ENCODE measurements at regions not wholly inside any gene's neighbourhood (a gene's known extent, or its start where the extent isn't known, plus 50 kb on each side); places are given as distances from the start of the nearest gene placed in this dataset.

- Mint-ChIP-seq H3K4me1 (ENCODE audit: low read depth, unreplicated experiment) (no peaks in the 10 kb centered on the region), H3K27me3 (ENCODE audit: unreplicated experiment) (no peaks in the 10 kb centered on the region), H3K36me3 (ENCODE audit: unreplicated experiment) (no peaks in the 10 kb centered on the region), H3K9me3 (ENCODE audit: unreplicated experiment) (no peaks in the 10 kb centered on the region), H3K4me3 (ENCODE audit: unreplicated experiment) (no peak overlapping the region), H3K27ac (ENCODE audit: unreplicated experiment) (no peak overlapping the region)
- no peak for DNase-seq
- TF ChIP-seq, protein P1, sequence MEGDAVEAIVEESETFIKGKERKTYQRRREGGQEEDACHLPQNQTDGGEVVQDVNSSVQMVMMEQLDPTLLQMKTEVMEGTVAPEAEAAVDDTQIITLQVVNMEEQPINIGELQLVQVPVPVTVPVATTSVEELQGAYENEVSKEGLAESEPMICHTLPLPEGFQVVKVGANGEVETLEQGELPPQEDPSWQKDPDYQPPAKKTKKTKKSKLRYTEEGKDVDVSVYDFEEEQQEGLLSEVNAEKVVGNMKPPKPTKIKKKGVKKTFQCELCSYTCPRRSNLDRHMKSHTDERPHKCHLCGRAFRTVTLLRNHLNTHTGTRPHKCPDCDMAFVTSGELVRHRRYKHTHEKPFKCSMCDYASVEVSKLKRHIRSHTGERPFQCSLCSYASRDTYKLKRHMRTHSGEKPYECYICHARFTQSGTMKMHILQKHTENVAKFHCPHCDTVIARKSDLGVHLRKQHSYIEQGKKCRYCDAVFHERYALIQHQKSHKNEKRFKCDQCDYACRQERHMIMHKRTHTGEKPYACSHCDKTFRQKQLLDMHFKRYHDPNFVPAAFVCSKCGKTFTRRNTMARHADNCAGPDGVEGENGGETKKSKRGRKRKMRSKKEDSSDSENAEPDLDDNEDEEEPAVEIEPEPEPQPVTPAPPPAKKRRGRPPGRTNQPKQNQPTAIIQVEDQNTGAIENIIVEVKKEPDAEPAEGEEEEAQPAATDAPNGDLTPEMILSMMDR (IDR thresholded peaks at IDR 0.05; ENCODE audit: partially characterized antibody, unreplicated experiment): no peak
Observed at GRCh38 chr9:28942941-28943340, 1369.7 kb upstream of the C9orf72 start.

- no peak for DNase-seq
- Mint-ChIP-seq H3K4me1 (ENCODE audit: low read depth, unreplicated experiment) (no peaks in the 10 kb centered on the region), H3K36me3 (ENCODE audit: unreplicated experiment) (no peaks in the 10 kb centered on the region), H3K27ac (ENCODE audit: unreplicated experiment) (no peak overlapping the region), H3K4me3 (ENCODE audit: unreplicated experiment) (no peak overlapping the region), H3K9me3 (ENCODE audit: unreplicated experiment) (no peaks in the 10 kb centered on the region), H3K27me3 (ENCODE audit: unreplicated experiment) (no peaks in the 10 kb centered on the region)
- TF ChIP-seq, protein P1 (IDR thresholded peaks at IDR 0.05; ENCODE audit: partially characterized antibody, unreplicated experiment): no peak
Observed at GRCh38 chr9:28946648-28947047, 1373.4 kb upstream of the C9orf72 start.

DNA sequence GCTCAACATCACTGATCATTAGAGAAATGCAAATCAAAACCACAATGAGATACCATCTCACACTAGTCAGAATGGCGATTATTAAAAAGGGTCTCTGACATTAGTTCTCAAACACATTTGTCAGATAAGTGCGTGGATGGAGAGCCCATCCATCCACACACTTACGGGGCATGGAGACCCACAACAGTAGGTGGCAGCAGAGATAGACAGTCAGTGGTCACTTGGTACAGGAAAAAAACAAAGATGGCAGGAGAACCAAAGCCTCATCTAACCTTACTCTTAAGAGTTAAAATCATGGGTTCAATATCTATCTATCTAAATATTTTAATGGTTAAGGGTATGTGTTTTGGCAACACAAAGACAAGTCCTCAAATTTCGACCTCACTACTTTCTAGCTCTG, 1378.7 kb upstream of the C9orf72 start:
- DNase-seq: no peak
- no peak overlapping the region for H3K4me3 Mint-ChIP-seq (ENCODE audit: unreplicated experiment)
- TF ChIP-seq, protein P1 (IDR thresholded peaks at IDR 0.05; ENCODE audit: partially characterized antibody, unreplicated experiment): no peak
- no peaks in the 10 kb centered on the region for H3K9me3 Mint-ChIP-seq (ENCODE audit: unreplicated experiment)
- no peaks in the 10 kb centered on the region for H3K36me3 Mint-ChIP-seq (ENCODE audit: unreplicated experiment)
- no peak overlapping the region for H3K27ac Mint-ChIP-seq (ENCODE audit: unreplicated experiment)
- peaks cover 2% of the 10 kb centered on the region for H3K27me3 Mint-ChIP-seq (ENCODE audit: unreplicated experiment)
- peaks cover 2% of the 10 kb centered on the region for H3K4me1 Mint-ChIP-seq (ENCODE audit: low read depth, unreplicated experiment)

DNA sequence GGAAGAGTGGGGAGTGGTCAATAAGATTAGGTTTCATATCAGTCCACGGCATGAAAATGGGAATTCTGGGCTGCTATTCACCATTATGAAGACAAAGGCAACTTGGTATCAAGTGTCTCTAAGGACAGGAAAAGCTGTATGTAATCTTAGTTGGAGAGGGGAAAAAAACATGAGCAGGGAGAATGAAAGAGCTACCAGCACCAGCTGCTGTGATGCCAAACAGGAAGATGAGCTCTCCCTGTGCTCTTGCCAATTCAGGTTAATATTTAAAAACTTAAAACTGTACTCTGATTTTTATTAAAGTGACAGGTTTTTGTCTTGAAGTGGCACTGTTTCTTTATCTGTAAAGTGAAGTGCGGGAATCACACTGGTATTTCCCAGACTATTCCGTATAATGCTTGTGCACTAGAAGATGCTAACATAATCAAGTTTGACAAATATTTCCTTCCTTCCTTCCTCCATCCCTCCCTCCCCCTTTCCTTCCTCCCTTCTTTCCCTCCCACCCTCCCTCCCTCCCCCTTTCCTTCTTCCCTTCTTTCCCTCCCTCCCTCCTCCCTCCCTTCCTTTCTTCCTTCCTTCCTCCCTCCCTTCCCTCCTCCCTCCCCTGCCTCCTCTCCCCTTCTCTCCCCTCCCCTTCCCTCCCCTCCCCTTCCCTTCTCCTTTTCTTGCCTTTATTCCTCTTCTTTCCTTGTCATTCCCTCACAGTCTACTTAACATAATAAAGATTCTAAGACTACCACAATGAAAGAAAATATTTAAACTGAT, 1383.0 kb upstream of the C9orf72 start:
- Mint-ChIP-seq H3K27ac (ENCODE audit: unreplicated experiment) (peak overlapping the region; percentile 35), H3K36me3 (ENCODE audit: unreplicated experiment) (no peaks in the 10 kb centered on the region), H3K4me3 (ENCODE audit: unreplicated experiment) (no peak overlapping the region), H3K27me3 (ENCODE audit: unreplicated experiment) (peaks cover 3% of the 10 kb centered on the region), H3K4me1 (ENCODE audit: low read depth, unreplicated experiment) (peaks cover 2% of the 10 kb centered on the region), H3K9me3 (ENCODE audit: unreplicated experiment) (no peaks in the 10 kb centered on the region)
- TF ChIP-seq, protein P1 (IDR thresholded peaks at IDR 0.05; ENCODE audit: partially characterized antibody, unreplicated experiment): no peak
- no peak for DNase-seq

DNA sequence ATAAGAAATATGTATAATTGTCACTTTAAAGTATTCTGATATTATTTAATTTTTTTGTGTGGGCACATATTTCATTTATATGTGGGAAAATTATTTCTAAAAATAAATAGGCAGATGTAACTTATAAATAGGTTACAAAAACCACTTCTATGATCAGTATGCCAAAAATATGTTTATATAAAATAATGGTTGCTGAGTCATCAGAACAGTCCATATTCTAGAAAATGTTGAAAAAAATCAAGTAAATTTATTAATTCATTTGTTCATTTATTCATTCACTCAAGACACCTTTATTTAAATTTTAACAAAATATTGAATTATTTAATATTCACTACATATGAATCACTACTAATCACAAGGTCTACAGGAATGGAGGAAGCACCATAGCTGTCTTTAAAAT, 1387.3 kb upstream of the C9orf72 start:
- H3K27ac Mint-ChIP-seq (ENCODE audit: unreplicated experiment): no peak overlapping the region
- TF ChIP-seq, protein P1 (IDR thresholded peaks at IDR 0.05; ENCODE audit: partially characterized antibody, unreplicated experiment): no peak
- H3K27me3 Mint-ChIP-seq (ENCODE audit: unreplicated experiment): peaks cover 1% of the 10 kb centered on the region
- no peaks in the 10 kb centered on the region for H3K36me3 Mint-ChIP-seq (ENCODE audit: unreplicated experiment)
- peaks cover 7% of the 10 kb centered on the region for H3K4me1 Mint-ChIP-seq (ENCODE audit: low read depth, unreplicated experiment)
- no peaks in the 10 kb centered on the region for H3K9me3 Mint-ChIP-seq (ENCODE audit: unreplicated experiment)
- no peak overlapping the region for H3K4me3 Mint-ChIP-seq (ENCODE audit: unreplicated experiment)
- DNase-seq: no peak
